GM12875 (cell line): ENCODE measurements at regions not wholly inside any gene's neighbourhood (a gene's known extent, or its start where the extent isn't known, plus 50 kb on each side); places are given as distances from the start of the nearest gene placed in this dataset.

Source experiments
- H3K4me3 ChIP-seq: one replicate; pipeline ENCODE4 v1.5.1; 2011; ENCODE audit warnings: low read depth, low read length, control low read depth
- TF ChIP-seq, protein P1 (sequence below): IDR thresholded peaks from 2 replicates; pipeline ENCODE4 v1.5.1; 2011; ENCODE audit warnings: low read depth, mild to moderate bottlenecking, control low read depth, inconsistent platforms, low read length, moderate library complexity, borderline replicate concordance; ENCODE audit not compliant: insufficient read depth

DNA sequence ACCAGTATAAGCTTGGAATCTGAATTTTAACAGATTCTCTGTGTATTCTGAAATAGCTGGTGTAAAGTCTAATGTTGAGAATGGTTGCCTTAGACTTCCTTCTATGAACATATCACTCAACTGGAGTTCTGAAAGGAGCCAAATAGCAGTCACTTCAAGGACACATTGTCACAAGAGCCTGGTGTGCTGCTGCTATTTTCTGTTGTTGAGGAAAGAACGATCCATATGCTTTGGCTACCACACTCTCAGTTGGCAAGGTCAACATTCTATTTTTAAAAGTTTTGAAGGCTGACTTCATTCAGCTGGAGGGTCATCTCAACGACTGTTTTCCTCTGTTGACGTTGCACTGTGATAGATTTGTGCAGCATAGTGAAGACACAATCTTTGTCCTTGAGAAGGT, 248.7 kb downstream of the TUSC7 start:
- TF ChIP-seq, protein P1, sequence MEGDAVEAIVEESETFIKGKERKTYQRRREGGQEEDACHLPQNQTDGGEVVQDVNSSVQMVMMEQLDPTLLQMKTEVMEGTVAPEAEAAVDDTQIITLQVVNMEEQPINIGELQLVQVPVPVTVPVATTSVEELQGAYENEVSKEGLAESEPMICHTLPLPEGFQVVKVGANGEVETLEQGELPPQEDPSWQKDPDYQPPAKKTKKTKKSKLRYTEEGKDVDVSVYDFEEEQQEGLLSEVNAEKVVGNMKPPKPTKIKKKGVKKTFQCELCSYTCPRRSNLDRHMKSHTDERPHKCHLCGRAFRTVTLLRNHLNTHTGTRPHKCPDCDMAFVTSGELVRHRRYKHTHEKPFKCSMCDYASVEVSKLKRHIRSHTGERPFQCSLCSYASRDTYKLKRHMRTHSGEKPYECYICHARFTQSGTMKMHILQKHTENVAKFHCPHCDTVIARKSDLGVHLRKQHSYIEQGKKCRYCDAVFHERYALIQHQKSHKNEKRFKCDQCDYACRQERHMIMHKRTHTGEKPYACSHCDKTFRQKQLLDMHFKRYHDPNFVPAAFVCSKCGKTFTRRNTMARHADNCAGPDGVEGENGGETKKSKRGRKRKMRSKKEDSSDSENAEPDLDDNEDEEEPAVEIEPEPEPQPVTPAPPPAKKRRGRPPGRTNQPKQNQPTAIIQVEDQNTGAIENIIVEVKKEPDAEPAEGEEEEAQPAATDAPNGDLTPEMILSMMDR: no peak

DNA sequence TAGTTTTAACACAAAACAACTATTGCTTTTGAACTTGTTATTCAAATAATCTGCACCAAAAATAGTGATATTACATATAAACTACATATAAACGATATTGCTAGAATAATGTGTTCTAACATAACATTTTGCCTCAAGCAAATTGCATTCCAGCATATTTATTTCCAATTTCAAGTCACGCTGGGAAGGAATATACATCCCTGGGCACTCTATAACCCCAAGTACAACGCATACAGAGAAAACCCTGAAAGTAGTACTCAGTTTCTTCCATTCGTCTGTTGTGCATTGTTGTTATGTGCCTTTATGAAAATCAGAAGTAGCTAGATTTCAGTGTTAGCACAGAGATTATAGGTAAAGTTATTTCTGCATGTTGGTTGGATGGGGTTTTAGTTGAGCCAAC, 251.5 kb downstream of the TUSC7 start:
- no peak overlapping the region for H3K4me3 ChIP-seq
- TF ChIP-seq, protein P1: no peak

More for the DNA sequence above, 248.7 kb downstream of the TUSC7 start:
- H3K4me3 ChIP-seq: no peak overlapping the region

DNA sequence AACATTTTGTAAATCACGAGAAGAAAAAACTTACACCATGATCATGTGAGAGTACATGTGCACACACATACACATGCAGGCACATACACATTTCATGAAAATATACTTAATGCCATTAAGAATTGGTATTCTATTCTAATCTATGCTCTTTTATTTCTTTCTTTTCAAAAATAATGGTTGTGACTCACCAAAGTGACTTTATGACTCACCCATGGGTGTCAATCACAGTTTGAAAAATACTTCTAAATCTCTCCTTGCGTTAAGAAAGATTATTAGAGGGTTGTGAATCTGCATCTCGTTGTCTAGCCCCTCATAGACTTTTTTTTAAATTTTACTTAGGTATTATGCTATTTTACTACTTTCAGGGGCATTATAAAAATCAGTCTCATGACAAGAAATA, 254.2 kb downstream of the TUSC7 start:
- no peak overlapping the region for H3K4me3 ChIP-seq
- TF ChIP-seq, protein P1: no peak

DNA sequence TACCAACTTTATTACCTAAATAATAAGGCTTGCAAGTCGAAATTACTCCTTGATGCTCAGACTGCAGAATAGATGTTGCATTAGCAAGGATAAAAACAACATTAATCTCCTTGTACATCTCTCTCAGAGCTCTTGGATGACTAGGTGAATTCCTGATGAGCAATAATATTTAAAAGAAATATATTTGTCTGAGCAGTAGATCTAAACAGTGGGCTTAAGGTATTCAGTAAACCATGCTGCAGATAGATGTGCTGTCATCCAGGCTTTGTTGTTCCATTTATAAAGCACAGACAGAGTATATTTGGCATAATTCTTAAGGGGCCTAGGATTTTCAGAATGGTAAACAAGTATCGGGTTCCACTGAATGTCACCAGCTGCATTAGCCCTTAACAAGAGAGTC, 257.1 kb downstream of the TUSC7 start:
- H3K4me3 ChIP-seq: no peak overlapping the region

DNA sequence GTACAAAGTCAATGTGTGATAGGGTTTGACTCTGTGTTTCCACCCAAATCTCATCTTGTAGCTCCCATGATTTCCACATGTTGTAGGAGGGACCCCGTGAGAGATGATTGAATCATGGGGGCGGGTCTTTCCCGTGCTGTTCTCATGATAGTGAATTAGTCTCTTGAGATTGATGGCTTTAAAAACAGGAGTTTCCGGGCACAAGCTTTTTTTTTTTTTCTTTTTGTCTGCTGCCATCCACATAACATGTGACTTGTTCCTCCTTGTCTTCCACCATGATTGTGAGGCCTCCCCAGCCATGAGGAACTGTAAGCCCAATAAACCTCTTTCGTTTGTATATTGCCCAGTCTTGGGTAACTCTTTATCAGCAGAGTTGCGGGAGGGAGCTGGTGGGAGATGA, 259.6 kb downstream of the TUSC7 start:
- TF ChIP-seq, protein P1: no peak
- no peak overlapping the region for H3K4me3 ChIP-seq

More for the DNA sequence above, 257.1 kb downstream of the TUSC7 start:
- TF ChIP-seq, protein P1: no peak

DNA sequence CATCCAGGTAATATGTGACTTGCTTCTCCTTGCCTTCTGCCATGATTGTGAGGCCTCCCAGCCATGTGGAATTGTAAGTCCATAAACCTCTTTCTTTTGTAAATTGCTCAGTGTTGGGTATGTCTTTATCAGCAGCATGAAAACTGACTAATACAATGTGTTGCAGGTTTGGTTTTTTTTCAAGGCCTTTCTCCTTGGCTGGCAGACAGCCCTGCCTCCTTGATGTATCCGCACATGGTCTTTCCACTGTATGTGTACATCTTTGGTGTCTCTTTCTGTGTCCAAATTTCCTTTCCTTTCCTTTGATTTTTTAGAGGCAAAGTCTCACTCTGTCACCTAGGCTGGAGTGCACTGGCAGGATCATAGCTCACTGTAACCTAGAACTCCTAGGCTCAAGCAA, 260.1 kb downstream of the TUSC7 start:
- TF ChIP-seq, protein P1: no peak
- H3K4me3 ChIP-seq: no peak overlapping the region

DNA sequence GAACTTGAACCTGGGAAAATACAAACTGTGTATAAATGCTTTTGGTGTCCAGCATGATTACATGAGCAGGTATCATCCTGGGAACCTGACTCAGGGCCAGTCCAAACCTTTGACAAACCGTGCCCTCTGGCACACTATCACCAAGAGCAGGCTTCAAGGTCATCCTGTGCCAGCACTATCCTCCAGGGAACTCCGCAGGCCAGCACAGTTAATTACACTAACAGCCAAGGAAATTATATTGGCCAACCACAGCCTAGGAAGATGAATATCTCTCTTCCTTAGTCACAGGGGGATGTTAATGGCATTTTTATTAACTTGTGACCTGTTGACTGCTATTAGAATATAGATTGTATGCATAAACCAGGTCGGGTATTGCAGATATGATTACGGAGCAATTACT, 262.0 kb downstream of the TUSC7 start:
- TF ChIP-seq, protein P1: no peak
- H3K4me3 ChIP-seq: no peak overlapping the region
